H1 (cell line): ENCODE measurements at regions not wholly inside any gene's neighbourhood (a gene's known extent, or its start where the extent isn't known, plus 50 kb on each side); places are given as distances from the start of the nearest gene placed in this dataset.

Source experiments
- ATF2 ChIP-seq: IDR thresholded peaks from 2 replicates; pipeline ENCODE4 v1.6.1; 2012; ENCODE audit warnings: low read length, inconsistent platforms
- BRCA1 ChIP-seq: IDR thresholded peaks from 2 replicates; pipeline ENCODE4 v1.6.1; 2012; ENCODE audit warnings: low read depth, low read length, improper control_type of control experiment
- JUND ChIP-seq: IDR thresholded peaks from 2 replicates; pipeline ENCODE4 v1.6.1; 2011; ENCODE audit warnings: mild to moderate bottlenecking, improper control_type of control experiment, low read length
- RNF2 ChIP-seq: fragments of 200-900, 300-1000 bp; sonication (generic); IDR thresholded peaks from 2 replicates; pipeline ENCODE4 v1.7.1; 2016; ENCODE audit warnings: borderline replicate concordance, low read depth, mild to moderate bottlenecking, antibody characterized with exemption, low read length; ENCODE audit not compliant: poor library complexity, severe bottlenecking; ENCODE audit errors: missing control alignments
- RXRA ChIP-seq: IDR thresholded peaks from 2 replicates; pipeline ENCODE4 v1.6.1; 2011; ENCODE audit warnings: low read depth, mild to moderate bottlenecking, low read length, moderate library complexity; ENCODE audit not compliant: insufficient read depth
- SAP30 ChIP-seq: fragments of 300-600 bp; sonication (generic); IDR thresholded peaks from 2 replicates; pipeline ENCODE4 v1.7.1; 2012; ENCODE audit warnings: low read length, moderate library complexity, mild to moderate bottlenecking, inconsistent platforms; ENCODE audit not compliant: insufficient read depth, insufficient replicate concordance

- TF ChIP-seq SAP30 (no peak), JUND (no peak), BRCA1 (no peak), ATF2 (no peak), RXRA (no peak), RNF2 (no peak)
These were observed 251.3 kb downstream of the REEP3 start (continued) for GRCh38 chr10:63772491-63772890.
